ENCODE measurements at regions not wholly inside any gene's neighbourhood (a gene's known extent, or its start where the extent isn't known, plus 50 kb on each side); places are given as distances from the start of the nearest gene placed in this dataset.
A peak's percentile ranks its signal among the peaks of the same experiment; 100 is the strongest.

DNA sequence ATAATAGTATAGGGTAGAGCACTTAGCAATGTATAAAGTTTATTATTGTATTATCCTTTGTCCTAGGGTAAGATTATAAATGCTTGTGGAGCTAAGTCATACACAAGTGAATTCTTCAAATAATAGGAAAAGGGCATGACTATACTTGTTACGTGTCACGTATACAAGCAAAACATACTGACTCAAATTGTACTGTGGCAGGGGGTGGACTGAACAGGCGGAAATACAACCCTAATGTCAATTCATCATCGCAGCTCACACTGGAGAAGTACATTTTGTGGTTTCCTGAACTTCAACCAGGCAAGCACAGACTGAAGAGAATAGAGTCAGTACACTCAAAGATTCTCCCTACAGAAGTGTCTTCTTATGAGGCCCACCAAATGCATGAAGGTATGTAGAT lies 201.0 kb downstream of the MBD2 start:
- H3K27me3 ChIP-seq (ENCODE audit: insufficient read depth, low read length), result no peaks in the 10 kb centered on the region
- TF ChIP-seq, protein P1, sequence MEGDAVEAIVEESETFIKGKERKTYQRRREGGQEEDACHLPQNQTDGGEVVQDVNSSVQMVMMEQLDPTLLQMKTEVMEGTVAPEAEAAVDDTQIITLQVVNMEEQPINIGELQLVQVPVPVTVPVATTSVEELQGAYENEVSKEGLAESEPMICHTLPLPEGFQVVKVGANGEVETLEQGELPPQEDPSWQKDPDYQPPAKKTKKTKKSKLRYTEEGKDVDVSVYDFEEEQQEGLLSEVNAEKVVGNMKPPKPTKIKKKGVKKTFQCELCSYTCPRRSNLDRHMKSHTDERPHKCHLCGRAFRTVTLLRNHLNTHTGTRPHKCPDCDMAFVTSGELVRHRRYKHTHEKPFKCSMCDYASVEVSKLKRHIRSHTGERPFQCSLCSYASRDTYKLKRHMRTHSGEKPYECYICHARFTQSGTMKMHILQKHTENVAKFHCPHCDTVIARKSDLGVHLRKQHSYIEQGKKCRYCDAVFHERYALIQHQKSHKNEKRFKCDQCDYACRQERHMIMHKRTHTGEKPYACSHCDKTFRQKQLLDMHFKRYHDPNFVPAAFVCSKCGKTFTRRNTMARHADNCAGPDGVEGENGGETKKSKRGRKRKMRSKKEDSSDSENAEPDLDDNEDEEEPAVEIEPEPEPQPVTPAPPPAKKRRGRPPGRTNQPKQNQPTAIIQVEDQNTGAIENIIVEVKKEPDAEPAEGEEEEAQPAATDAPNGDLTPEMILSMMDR (IDR thresholded peaks at IDR 0.05; ENCODE audit: extremely low read depth, low read depth, low read length), result no peak
- DNase-seq (ENCODE audit: insufficient read length, low spot score, missing footprints), result peak; percentile 65

DNA sequence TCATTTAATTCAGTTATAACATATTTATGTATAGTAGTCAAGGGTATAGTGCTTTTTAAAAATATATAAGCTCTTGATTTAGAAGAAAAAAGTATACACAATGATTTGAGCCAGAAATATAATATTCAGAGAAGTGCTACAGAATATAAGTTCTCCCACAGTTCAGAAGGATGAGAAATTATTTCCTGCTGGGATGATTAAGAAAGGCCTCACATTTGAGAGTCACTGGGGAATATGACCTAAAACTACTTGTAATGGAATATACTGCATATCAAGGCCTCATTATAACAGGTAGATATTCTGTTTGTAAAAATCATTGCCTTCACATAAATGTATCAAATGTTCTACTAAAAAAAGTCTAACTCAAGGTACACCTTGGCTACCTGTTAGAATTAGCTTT lies 203.5 kb downstream of the MBD2 start:
- H3K4me2 ChIP-seq (ENCODE audit: insufficient read depth, low read length), result no peak overlapping the region
- H3K79me2 ChIP-seq (ENCODE audit: insufficient read depth, low read length), result no peaks in the 10 kb centered on the region
- TF ChIP-seq, protein P1 (IDR thresholded peaks at IDR 0.05; ENCODE audit: extremely low read depth, low read depth, low read length), result no peak
- H4K20me1 ChIP-seq (ENCODE audit: insufficient read depth, low read length), result no peaks in the 10 kb centered on the region
- no peaks in the 10 kb centered on the region for H3K36me3 ChIP-seq (ENCODE audit: insufficient read depth, low read length)
- H3K27ac ChIP-seq (ENCODE audit: low read depth, low read length), result peak overlapping the region; percentile 49
- H3K4me1 ChIP-seq (ENCODE audit: insufficient read depth, low read length), result peaks cover 17% of the 10 kb centered on the region
- no peak overlapping the region for H2AFZ ChIP-seq (ENCODE audit: low read length)
- no peak overlapping the region for H3K4me3 ChIP-seq (ENCODE audit: insufficient read depth, low read length)
- no peaks in the 10 kb centered on the region for H3K27me3 ChIP-seq (ENCODE audit: insufficient read depth, low read length)
- no peak for DNase-seq (ENCODE audit: insufficient read length, low spot score, missing footprints)
- H3K9me3 ChIP-seq (ENCODE audit: low read depth, low read length), result no peaks in the 10 kb centered on the region

More for the DNA sequence above, 201.0 kb downstream of the MBD2 start:
- no peaks in the 10 kb centered on the region for H3K9me3 ChIP-seq (ENCODE audit: low read depth, low read length)
- no peaks in the 10 kb centered on the region for H4K20me1 ChIP-seq (ENCODE audit: insufficient read depth, low read length)
- no peaks in the 10 kb centered on the region for H3K79me2 ChIP-seq (ENCODE audit: insufficient read depth, low read length)
- peak overlapping the region; percentile 38 for H3K4me2 ChIP-seq (ENCODE audit: insufficient read depth, low read length)
- peak overlapping the region; percentile 36 for H2AFZ ChIP-seq (ENCODE audit: low read length)
- peak overlapping the region; percentile 74 for H3K27ac ChIP-seq (ENCODE audit: low read depth, low read length)
- H3K4me1 ChIP-seq (ENCODE audit: insufficient read depth, low read length), result peaks cover 17% of the 10 kb centered on the region
- no peaks in the 10 kb centered on the region for H3K36me3 ChIP-seq (ENCODE audit: insufficient read depth, low read length)
- no peak overlapping the region for H3K4me3 ChIP-seq (ENCODE audit: insufficient read depth, low read length)

DNA sequence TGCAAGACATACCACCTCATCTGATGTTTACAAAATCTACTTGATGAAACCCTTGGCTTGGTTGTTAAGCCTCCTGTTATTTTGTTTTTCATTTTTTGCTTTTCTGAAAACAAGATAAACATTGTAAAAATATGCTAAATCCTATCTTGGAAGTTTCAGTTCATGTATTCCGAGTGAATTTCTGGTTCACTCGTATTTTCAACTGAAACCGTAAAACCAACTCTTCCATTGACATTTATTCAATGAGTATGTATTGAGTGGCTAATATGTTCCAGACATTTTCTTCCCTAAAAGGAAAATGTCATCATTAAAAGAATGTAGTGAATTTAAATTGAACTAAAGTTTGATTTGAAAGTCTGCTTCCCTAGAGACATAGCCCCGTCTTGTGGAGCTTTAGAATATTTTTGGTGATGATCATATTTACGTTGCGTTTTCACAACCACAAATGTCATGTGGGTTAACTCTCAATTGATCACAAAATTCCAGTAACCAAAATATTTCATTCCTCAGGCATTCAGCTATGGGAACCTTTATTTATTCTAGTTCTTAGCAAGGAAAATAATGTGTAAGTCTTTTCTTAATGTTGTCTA lies 204.2 kb downstream of the MBD2 start:
- no peaks in the 10 kb centered on the region for H3K79me2 ChIP-seq (ENCODE audit: insufficient read depth, low read length)
- H4K20me1 ChIP-seq (ENCODE audit: insufficient read depth, low read length), result no peaks in the 10 kb centered on the region
- TF ChIP-seq, protein P1 (IDR thresholded peaks at IDR 0.05; ENCODE audit: extremely low read depth, low read depth, low read length), result peak; percentile 34
- H3K36me3 ChIP-seq (ENCODE audit: insufficient read depth, low read length), result no peaks in the 10 kb centered on the region
- no peaks in the 10 kb centered on the region for H3K27me3 ChIP-seq (ENCODE audit: insufficient read depth, low read length)
- H3K27ac ChIP-seq (ENCODE audit: low read depth, low read length), result peak overlapping the region; percentile 49
- H3K4me3 ChIP-seq (ENCODE audit: insufficient read depth, low read length), result no peak overlapping the region
- peaks cover 17% of the 10 kb centered on the region for H3K4me1 ChIP-seq (ENCODE audit: insufficient read depth, low read length)
- DNase-seq (ENCODE audit: insufficient read length, low spot score, missing footprints), result no peak
- no peaks in the 10 kb centered on the region for H3K9me3 ChIP-seq (ENCODE audit: low read depth, low read length)
- peak overlapping the region; percentile 36 for H3K4me2 ChIP-seq (ENCODE audit: insufficient read depth, low read length)
- no peak overlapping the region for H2AFZ ChIP-seq (ENCODE audit: low read length)

DNA sequence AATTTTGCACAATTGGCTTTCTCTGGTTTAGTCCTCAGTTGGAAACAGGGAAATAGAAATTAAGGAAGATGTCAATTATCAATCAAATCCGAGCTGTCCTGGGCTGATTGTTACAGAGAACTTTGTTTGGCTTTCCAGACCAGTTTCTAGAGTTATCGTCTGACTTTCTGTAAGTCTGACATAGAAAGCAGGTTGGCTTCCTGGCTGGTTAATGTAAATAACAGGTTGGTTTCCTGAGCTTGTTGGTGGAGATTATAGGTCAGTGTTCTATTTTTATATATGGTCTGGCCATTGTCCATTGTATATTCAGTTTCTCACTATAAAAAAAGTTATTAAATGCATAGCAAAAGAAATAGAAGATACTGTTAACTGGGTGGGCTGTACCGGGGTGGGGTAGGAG lies 204.8 kb downstream of the MBD2 start:
- Histone ChIP-seq H3K4me1 (ENCODE audit: insufficient read depth, low read length) (peaks cover 17% of the 10 kb centered on the region), H3K79me2 (ENCODE audit: insufficient read depth, low read length) (no peaks in the 10 kb centered on the region), H3K4me3 (ENCODE audit: insufficient read depth, low read length) (no peak overlapping the region), H3K27ac (ENCODE audit: low read depth, low read length) (peak overlapping the region; percentile 49), H3K9me3 (ENCODE audit: low read depth, low read length) (no peaks in the 10 kb centered on the region), H3K27me3 (ENCODE audit: insufficient read depth, low read length) (no peaks in the 10 kb centered on the region), H3K36me3 (ENCODE audit: insufficient read depth, low read length) (no peaks in the 10 kb centered on the region), H3K4me2 (ENCODE audit: insufficient read depth, low read length) (no peak overlapping the region), H4K20me1 (ENCODE audit: insufficient read depth, low read length) (no peaks in the 10 kb centered on the region), H2AFZ (ENCODE audit: low read length) (no peak overlapping the region)
- TF ChIP-seq, protein P1 (IDR thresholded peaks at IDR 0.05; ENCODE audit: extremely low read depth, low read depth, low read length), result no peak
- DNase-seq (ENCODE audit: insufficient read length, low spot score, missing footprints), result no peak
